Stomach (tissue), 4 donors: ENCODE measurements at regions not wholly inside any gene's neighbourhood (a gene's known extent, or its start where the extent isn't known, plus 50 kb on each side); places are given as distances from the start of the nearest gene placed in this dataset.

Experiments used
- CTCF ChIP-seq, 7 experiments: fragments of 450-650 bp in 4 of 7; fragments of 200-600 bp in 3 of 7; sonication (generic) in 3 of 7; IDR thresholded peaks; one replicate each; pipeline ENCODE4 v1.5.1; 2016 to 2019; ENCODE audit warnings: antibody characterized with exemption in 7 of 7, control low read depth in 2 of 7, mild to moderate bottlenecking in 1 of 7
- POLR2A ChIP-seq, 4 donors: fragments of 450-650 bp; IDR thresholded peaks; one replicate each; pipeline ENCODE4 v1.6.1; 2016; ENCODE audit warnings: antibody characterized with exemption in 4 of 4, control low read depth in 2 of 4, mild to moderate bottlenecking in 1 of 4, moderate library complexity in 1 of 4

DNA sequence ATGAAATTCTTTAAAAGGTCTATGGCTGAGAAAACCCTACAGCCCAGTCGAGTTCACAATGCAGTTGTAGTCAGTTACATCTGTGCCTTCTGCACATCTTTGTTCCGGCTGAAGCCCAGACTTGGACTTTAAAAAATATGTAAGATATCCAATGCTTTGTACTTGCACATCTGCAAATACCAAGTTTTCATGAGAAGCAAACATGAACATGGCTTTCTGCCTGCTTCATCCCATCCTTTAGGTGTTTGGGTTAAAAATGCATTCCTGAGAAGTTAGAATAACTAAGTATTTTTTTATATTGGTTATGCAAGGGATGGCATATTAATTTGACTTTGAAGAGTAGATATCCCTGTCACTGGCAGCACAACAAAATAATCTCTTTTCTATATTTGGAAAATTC, 528.4 kb downstream of the METTL15 start:
- no peak for TF ChIP-seq CTCF (IDR thresholded peaks at IDR 0.05)
- TF ChIP-seq POLR2A (IDR thresholded peaks at IDR 0.05): no peak
